Muscle of arm (tissue), 1 donor: ENCODE measurements at regions not wholly inside any gene's neighbourhood (a gene's known extent, or its start where the extent isn't known, plus 50 kb on each side); places are given as distances from the start of the nearest gene placed in this dataset.

ENCODE experiments used
- DNase-seq: peaks from one replicate; pipeline ENCODE4 v3.0.0-alpha.2; 2013

DNA sequence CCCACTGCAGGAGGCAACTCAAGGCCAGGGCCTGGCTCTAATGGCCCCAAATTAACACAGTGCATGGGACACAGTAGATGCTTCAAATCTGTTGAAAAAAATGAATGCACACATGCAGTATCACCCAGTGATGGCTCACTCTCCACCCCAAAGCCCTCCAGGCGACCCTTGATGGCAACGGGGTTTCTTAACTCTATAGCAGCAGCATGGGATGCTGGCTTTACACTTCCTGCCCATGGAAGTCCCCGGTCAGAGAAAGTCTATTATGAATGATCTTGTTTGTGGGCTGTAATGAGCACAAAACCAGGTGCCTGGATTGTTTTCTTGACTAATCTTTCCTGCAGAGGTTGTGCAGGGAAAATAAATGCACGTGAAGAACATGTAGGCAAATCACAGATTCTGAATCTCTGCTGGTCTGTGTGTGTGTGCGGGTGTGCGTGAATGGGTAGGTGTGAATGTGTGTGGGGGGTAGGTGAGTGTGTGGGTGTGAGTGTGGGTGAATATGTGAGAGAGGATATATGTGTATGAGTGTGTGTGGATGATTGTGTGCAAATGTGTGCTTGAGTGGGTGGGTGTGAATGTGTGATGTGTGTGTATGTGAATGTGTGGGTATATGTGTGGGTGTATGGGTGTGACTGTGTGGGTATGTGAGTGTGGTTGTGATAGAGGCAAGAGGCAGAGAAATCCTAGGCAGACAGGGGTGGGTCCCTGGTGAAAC, 60.1 kb upstream of the MLN start:
- no peak for DNase-seq

DNA sequence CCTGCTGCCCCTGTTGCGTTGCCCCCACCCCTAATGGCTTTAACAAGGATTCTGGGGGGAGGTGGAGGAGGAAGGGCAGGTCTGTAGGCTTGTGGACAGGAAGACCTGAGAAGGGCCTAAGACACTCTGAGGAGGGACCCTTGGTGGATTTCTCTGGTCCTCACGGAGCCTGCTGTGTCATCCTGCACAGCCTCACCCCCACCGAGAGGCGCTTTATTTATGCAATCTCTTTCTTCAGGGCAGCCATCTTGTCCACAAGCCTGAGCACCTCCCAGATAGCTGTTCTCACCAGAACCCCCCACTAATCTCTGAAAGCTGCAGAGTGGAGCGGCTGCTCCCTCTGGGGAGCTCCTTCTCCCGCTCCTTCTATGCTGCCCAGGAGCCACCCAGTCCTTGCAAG, 59.3 kb upstream of the MLN start:
- no peak for DNase-seq

DNA sequence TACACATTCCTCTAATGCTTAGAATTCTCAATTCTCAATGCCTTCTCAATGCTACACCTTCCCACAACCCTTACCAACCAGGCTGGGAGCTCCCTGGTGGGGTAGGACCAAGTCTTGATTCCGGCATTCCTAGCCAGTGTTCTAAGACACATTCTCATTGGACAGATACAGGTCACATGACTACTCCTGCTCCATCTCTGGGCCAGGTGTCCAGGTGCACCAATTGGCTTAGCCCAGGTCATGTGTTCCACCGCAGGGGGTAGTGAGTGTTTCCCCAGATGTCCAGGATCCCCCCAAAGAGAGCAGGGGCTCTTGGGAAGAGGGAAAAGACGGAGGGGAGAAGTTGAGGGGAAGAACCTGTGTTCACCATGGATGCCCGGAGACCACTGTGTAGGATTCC, 58.7 kb upstream of the MLN start:
- DNase-seq = no peak

DNA sequence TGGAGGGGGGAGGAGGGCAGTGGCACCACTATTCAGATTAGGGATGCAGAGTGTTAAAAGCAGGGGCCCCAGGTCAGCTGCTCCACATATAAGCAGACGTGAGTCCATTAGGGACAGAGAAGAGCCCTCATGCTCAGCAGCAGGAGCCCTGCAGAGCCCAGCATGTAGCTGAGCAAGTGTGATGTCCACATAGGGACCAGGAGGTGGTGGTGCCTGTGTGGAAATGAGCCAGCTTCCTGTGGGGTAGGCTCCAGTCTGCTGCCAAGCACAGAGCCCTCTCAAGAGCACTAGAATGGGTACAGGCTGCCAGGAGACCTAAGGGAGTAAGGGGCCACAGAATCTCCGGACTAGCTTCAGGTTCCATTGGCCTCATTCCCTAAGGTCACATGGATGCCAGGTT, 57.9 kb upstream of the MLN start:
- DNase-seq = no peak

DNA sequence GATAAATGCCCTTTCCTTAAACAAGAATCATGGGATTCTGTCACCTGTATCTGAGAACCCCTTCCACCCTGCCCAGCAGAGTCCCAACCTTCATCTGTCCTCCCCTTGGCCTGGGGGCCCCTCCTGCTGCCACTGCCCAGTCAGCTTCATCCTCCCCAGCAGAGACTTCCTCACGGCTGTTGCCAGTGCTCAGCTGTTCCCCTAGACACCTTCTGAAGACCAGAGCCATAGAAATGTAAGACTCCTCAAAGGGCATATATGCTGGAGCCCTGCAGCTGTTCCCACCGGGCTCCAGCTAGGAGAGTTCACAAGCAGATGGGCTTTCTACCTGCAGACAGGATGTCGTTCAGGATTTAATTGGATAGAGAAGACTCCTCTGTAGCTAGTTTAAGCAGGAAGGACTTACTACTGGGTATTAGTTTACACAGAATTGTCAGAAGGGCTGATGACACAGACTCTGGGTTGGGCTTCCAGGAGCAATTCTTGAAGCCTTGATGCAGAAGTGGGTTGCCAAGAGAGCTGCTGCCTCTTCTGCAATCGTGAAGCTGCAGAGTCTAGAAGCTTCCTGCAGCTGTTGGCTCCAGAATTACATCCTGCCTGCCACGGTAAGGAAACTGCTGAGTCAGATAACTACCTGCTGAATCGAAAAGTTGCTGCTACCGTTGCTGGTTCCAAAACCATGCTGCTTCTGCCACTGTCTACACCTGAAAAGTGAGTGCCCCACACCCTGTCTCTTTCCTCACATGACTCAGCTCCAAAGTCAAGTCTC, 57.1 kb upstream of the MLN start:
- DNase-seq = no peak

DNA sequence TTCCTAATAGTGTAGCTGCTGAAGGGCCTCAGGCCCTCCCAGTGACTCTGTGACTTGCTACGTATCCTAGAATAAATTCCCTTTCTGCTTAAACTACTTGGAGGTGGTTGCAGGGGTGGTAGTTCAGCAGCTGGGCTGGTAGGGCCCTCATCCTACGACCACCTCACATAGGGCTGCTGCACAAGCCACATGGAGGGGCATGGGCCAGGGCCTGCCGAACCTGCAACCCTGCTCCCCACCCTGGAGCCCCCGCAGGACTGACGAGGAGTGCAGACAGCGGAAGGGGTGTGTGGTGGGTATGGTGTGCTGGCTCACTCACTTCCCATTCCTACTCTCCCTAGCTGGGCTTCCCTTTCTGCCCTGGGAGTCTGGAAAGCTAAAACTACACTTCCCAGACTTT, 56.2 kb upstream of the MLN start:
- no peak for DNase-seq

DNA sequence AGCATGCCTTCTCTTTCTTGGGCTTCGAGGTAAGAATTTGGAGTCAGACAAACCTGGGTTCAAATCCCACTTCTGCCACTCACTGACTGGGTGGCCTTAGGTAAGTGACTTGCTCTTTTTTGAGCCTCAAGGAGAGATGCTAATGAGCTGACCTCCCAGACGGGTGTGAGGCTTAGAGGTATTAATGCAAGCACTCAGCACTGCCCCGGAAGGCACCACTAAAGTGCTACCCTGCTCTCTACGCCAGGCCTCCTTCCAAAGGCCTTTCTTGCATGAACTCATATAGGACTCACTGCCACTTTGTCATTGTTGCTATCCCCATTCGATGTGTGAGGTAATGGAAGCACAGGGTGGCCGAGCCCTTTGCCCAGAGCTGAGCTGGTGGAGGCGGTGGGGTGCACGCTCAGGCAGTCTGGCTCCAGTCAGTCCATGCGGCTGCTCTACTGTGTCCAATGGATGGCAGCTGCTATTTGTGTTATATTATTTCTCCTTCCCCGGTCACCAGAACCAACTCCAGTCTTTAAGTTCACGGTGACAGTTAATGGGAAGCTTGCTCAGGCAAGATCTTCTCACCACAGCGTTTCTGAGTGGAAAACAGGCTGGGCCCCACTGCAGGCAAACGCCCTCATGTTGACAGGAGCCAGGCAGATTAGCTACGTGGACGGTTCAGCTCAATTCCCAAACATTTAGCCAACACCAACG, 55.2 kb upstream of the MLN start:
- no peak for DNase-seq

DNA sequence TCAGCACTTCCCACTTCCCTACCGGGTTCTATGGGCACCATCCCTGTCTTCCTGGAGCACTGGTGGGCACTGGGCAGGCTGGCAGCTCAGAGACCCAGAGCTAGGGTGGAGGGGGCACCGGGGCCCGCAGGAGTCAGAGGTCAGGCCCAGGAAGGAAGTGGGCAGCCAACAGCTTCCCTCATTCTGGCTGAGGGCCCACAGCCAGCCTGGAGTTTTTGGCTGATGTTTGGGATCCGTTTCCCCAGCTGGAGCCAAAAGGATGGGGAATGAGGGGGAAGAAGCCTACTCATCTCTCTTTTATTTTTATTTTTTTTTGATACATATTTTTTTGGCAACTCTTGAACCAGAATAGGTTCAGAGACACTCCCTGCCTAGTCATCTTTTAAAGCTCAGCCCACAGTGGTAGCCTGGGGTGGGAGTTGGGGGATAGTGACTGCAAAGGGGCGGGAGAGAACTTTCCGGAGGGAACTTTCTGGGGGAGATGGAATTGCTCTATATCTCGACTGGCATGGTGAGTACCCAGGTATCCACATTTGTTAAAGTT, 54.2 kb upstream of the MLN start:
- DNase-seq = no peak

DNA sequence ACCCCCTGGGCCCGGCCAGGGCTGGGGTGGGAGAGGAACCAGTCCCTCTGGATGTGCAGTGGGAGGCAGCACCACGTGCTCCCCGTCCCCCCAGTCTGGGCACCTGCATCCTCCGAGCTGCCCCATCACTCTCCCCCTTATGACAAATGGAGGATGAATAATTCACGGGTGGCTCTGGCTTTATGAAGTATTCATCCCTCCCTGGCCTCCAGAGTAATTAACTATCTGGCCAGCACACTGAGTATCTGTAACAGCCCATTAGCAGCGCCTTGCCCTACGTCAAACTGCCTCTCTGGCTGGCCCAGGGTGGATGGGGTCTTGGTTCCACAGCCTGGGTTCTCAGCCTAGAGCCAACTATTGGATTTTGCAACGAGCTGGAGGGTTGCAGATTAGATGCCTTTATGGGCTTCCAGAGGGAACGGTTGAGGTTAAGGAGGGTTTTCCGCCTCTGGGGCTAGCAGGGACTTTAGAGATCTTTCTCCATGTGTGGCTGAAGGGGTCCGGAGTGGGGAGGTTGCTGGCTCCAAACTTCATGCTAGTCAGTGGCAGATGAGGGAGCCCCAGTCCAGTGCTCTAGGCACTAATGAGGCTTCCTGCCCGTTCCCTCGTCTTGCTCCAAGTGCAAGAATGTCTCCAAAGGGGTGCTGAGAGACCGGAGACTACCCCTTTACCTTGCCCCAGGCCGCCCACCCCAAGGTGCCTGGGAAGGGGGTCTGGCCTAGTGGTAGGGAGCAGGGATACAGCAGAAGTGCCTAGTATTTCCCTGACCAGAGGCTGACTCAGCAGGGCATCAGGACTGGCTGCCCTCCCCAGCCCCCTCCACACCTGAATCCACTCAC, 53.5 kb upstream of the MLN start:
- no peak for DNase-seq

DNA sequence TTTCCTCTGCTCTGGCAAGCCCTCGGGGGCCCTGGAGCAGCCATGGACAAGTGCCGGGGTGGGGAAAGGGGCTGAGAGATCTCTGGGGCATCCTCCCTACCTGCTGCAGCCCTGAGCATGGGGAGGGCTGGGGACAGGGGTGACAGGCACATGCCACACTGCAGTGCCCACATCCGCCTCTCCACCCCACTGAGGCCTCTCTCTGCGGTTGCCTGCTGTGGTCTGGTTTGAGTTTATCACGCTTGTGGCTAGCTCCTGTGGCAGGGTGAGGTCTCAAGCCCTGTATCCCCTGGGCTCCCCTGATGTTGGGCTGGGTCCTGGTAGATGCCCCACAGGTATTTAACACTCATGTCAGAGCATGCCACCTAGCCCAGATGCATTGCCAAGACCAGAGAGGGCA, 52.9 kb upstream of the MLN start:
- no peak for DNase-seq

DNA sequence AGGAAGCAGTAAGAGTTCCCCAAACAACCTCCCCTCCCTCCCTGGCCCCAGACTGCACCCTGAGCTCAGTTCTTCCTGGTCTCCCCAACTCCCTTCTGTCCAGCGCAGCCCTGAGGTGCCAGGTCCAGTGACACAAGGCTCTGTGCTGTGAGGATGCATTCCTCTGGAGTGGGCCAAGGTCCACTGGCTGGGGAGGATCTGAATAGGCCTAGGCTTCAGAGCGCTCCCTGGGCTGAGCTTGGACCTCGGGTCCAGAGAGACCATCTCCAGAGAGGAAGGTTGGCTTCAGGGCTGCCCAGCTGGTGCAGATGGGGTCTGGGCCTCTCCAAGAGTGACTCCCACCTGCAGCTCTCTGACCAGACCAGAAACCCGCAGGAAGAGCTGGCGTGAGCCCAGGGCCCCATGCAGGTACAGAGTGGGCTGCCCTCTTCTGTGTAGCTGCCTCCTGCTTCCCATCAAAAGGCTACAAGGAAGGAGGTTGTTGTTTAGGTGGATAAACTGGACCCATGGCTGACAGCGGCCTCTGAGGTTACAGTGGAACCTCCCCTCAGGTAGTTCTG, 52.3 kb upstream of the MLN start:
- DNase-seq = no peak

DNA sequence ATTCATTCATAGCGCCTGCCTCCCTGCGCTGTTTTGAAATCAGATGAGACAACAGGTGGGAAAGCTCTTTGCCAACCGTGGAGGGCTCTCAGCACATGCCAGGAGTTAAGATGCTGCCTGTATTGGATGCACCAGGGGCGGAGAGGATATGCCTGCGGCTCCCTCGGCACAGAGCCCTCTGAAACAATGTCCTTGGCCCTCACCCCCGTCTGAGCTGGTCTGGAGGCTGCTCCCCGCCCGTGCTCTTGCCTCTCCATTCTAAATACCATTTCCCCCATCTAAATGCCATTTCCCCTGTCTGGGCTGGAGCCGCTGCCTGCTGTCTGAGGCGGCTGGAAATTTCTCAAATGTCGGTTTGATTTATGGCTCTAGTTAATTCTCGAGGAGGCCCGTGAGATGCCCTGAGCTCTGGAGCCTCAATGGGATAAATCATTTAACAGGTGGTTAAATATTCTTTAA, 50.8 kb upstream of the MLN start:
- DNase-seq = no peak

DNA sequence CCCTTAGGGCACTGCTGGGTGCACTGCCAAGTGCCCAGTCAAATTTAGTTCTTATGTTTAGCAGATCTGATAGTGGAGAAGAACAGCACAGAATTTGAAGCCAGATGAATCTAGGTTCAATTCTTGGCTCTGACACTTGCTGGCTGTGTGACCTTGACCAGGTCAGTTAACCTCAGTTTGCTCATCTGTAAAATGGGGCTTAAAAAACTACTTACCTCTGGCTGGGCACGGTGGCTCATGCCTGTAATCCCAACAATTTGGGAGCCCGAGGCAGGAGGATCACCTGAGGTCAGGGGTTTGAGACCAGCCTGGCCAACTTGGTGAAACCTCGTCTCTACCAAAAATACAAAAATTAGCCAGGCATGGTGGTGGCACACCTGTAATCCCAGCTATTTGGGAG, 49.9 kb upstream of the MLN start:
- no peak for DNase-seq
